ENCODE measurements at regions not wholly inside any gene's neighbourhood (a gene's known extent, or its start where the extent isn't known, plus 50 kb on each side); places are given as distances from the start of the nearest gene placed in this dataset.

DNA sequence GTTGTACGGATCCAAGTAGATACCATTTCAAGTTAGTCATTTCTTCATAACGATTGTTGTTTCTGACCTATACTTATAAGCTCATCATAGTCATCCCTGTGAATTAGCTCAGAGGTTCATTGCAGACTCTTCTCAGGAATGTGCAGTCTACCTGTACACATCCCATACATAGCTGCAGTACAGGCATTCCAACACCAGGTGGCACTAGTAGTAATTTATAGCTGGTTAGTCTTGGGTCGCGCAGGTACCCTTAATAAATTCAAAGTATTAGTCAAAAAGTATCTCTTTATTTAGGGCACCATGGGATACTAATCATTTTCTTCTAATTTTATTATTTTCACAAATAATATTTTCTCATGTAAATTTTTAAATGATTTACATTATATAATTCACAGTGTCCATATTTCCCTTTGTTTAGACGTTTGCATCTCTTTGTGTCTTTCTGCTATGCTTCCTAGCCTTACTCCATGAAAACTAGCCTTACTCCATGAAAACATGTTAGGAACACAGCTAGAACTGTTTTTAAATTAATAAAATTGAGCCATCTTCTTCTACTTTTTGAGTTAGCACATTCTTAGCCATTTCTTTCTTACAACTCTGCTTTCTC is 128.6 kb upstream of the FAM83B start:
- peak; percentile 40 for DNase-seq (ENCODE audit: low read depth)

DNA sequence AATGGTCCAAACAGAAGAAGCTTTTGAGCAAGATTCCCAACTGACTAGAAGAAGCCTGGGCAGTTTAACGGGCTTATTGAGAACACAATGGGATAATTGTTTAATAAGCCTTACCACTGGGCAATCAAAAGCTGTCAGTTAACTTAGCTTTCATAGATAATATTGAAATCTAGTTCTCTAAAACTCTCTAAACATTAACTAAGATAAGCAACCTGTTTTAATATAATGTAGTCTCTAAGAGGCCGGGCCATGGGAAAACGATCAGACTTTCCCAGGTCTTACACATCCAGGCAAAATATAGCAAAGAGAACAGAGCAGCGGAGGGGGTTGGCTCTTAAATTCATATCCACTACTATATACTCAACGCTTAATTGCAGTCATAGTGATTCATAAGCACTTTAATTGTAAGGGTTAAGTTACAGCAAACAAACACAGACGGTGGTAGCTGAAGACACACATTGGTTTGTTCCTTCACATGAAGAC is 128.0 kb upstream of the FAM83B start:
- DNase-seq (ENCODE audit: low read depth): no peak

- DNase-seq (ENCODE audit: low read depth): no peak
These were observed 127.4 kb upstream of the FAM83B start for GRCh38 chr6:54719131-54719530.

GRCh38 chr6:54719633-54720032 is 126.9 kb upstream of the FAM83B start:
- no peak for DNase-seq (ENCODE audit: low read depth)

- DNase-seq (ENCODE audit: low read depth): no peak
These were observed 124.2 kb upstream of the FAM83B start for GRCh38 chr6:54722328-54722727.

- DNase-seq (ENCODE audit: low read depth): no peak
These were observed 116.9 kb upstream of the FAM83B start for GRCh38 chr6:54729716-54730115.

- no peak for DNase-seq (ENCODE audit: low read depth)
These were observed 115.6 kb upstream of the FAM83B start for GRCh38 chr6:54730767-54731630.

DNA sequence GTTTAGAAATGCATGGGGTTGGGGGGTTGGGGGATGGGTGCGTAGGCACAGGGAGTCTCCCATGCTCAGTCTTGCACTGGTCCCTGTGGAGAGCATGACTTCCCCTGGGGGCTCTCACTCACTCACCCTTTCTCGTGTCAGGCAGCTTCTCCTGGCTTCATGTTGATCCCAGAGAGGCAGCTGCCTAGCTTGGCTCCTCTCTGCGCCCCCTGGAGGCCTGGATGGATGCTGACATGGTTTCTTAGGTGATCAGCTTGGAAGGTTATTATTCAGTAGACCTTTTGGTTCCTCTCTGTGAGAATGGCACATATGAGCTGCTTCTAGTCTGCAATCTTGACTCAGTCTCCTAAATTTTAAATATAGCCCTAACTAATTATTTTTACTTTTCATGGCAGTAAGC is 109.3 kb upstream of the FAM83B start:
- DNase-seq (ENCODE audit: low read depth): no peak

- DNase-seq (ENCODE audit: low read depth): no peak
These were observed 98.6 kb upstream of the FAM83B start for GRCh38 chr6:54747955-54748354.

GRCh38 chr6:54754406-54754805 is 92.2 kb upstream of the FAM83B start:
- DNase-seq (ENCODE audit: low read depth): no peak

DNA sequence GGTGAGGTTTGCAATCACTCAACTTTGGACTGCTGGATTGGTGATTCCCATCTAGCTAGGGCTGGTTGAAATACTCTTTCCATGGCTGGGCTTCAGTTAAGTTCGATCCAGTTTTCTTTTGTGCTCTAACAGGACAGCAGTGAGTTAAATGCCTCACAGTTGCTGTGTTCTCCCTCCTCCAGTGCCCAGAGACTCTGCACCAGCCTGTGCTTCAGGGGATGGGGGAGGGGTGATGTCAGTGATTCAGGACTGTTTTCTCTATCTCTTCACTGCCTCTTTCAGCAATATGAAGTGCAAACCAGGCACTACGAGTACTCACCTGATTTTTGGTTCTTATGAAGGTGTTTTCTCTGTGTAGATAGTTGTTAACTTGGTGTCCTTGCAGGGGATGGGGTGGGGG is 88.2 kb upstream of the FAM83B start:
- DNase-seq (ENCODE audit: low read depth): no peak

DNA sequence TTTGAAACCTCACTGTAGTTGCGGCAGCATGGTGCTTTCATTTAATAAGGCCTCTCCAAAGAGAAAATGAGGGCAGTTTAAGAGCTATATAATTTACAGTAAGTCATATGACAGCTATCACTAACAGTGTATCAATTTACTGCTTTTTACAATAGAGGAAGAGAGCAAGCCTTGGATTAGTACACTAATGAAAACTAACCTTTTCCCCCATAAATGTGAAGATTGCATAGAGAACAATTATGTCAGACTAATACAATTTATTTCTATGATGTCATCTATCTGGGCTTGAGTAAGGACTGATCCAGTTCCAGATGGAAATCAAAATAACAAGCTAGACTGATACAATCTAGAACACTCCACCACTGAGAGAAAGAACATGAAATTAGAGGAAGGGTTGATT is 78.1 kb upstream of the FAM83B start:
- no peak for DNase-seq (ENCODE audit: low read depth)

GRCh38 chr6:54770328-54770727 is 76.2 kb upstream of the FAM83B start:
- no peak for DNase-seq (ENCODE audit: low read depth)

DNA sequence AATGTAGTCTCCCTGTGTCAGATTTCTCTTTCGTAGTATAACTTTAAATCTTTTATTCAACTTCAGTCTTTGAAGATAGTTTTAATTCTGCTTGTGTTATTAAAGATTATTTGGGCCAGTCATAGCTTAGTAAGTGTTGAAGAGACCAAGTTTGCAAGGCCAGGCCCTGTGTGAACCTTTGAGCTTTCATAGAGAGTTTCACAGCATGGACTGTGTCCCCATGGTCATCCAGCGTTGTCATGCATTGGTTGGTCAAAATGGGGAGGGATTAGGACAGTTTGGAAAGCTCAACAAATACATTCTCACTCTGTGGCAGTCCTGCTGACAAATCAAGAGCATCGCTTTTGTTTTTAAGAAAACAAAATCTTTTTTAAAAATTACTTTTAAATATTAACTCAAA is 74.6 kb upstream of the FAM83B start:
- no peak for DNase-seq (ENCODE audit: low read depth)

GRCh38 chr6:54772610-54773009 is 74.0 kb upstream of the FAM83B start:
- DNase-seq (ENCODE audit: low read depth): no peak

DNA sequence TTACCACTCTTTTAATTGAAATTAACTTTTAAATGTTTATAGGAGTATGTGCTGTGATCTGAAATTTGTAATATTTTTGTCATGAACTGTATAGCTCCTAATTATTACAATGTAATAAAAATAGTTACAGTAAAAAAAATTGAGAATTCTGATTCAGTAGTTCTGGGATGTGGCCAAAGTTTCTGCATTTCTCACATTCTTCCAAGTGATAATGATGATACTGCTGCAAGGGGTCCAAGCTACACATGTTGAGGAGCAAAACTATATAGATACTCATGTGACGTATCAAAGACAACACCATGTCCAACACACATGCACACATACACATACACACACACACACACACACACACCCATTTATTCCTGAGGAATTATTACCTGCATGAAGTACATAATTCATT is 71.0 kb upstream of the FAM83B start:
- DNase-seq (ENCODE audit: low read depth): no peak

- DNase-seq (ENCODE audit: low read depth): no peak
These were observed 69.7 kb upstream of the FAM83B start for GRCh38 chr6:54776891-54777290.

- no peak for DNase-seq (ENCODE audit: low read depth)
These were observed 67.8 kb upstream of the FAM83B start for GRCh38 chr6:54778731-54779130.

DNA sequence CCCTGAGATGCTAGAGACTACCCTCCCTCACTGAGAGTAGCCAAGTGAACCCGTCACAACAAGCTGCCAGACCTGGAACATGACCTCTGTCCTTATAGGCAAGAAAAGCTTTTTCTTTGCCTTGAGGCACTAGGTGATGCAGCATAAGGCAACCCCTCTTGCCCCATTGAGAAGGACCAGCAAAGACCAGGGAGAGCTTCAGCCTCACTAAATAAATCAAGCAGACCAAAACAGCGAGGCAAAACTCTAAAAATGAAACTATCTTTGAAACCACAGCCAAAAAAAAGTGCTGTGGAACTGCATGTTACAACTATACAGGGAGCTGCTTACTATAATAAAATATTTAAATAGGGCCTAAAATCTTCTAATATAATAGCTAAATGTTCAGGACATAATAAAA is 62.6 kb upstream of the FAM83B start:
- DNase-seq (ENCODE audit: low read depth): no peak

- no peak for DNase-seq (ENCODE audit: low read depth)
These were observed 60.4 kb upstream of the FAM83B start for GRCh38 chr6:54786154-54786553.

GRCh38 chr6:54787825-54788224 is 58.7 kb upstream of the FAM83B start:
- DNase-seq (ENCODE audit: low read depth): no peak
